Motor neuron (in vitro differentiated cells): ENCODE measurements at regions not wholly inside any gene's neighbourhood (a gene's known extent, or its start where the extent isn't known, plus 50 kb on each side); places are given as distances from the start of the nearest gene placed in this dataset.

ENCODE experiments used
- ATAC-seq, 8 experiments: fragments of 200-7000 bp; cut with Tn5 transposase; replicated peaks in 6 of 8; 2 replicates each; pipeline ENCODE4 v1.8.0; 2021; ENCODE audit warnings: mild to moderate bottlenecking in 8 of 8, moderate library complexity in 8 of 8
- H3K27ac ChIP-seq, 2 donors: fragments of 250-450 bp; sonication (Bioruptor Pico); 2 replicates each; pipeline ENCODE4 v1.9.0; 2021; ENCODE audit warnings: antibody characterized with exemption in 2 of 2, mild to moderate bottlenecking in 2 of 2, moderate library complexity in 1 of 2
- H3K4me1 ChIP-seq, 2 donors: fragments of 250-450 bp; sonication (Bioruptor Pico); replicated peaks in 1 of 2; 2 replicates each; pipeline ENCODE4 v1.6.1; 2021; ENCODE audit warnings: antibody characterized with exemption in 2 of 2, mild to moderate bottlenecking in 2 of 2, moderate library complexity in 1 of 2
- H3K4me3 ChIP-seq, 5 donors: fragments of 250-450 bp; sonication (Bioruptor Pico); 2 replicates each; pipeline ENCODE4 v1.9.0; 2021; ENCODE audit warnings: antibody characterized with exemption in 5 of 5, mild to moderate bottlenecking in 5 of 5, moderate library complexity in 4 of 5
- WGBS, 10 experiments: fragments of 450-650 bp; shearing (Covaris generic); methylation state at CpG; one replicate each; pipeline ENCODE4 v1.0.0; 2022; 5-methylcytosine and 5-hydroxymethylcytosine counted together
- in situ Hi-C, 9 experiments: fragments of 400-800 bp; cut with MboI; loops; one replicate each; pipeline ENCODE4 v1.15.0; 2021; ENCODE audit warnings: low sequenced_read_pairs in 9 of 9, low pct_unique_long_range_greater_than_20kb in 2 of 9; ENCODE audit not compliant: unreplicated experiment in 9 of 9

DNA sequence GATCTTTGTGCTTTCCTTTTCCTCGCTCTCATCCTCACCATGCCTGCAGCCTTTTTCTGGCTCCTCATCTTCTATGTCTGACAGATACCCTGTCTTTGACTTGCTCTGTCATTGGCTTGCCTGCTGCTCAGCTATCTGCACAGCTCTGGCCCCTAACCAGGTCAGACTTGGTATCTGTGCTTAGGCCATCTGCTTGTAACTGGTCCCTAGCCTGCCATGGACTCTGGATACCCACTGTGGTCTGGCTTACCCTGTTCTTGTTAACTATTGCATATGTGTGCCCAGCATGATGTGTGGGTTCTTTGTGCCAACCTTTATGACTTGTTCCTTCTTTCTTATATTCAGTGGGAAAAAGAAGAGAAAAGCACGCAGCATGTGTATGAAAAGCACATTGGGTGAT is 109.7 kb upstream of the ROPN1 start:
- WGBS, 10 experiments = 71 to 100% (median 96%) methylated on average over 1 to 2 of the region's 2 CpGs; no CpG with 5 or more reads in 2 of the 10 experiments
- H3K27ac ChIP-seq = no peak overlapping the region

GRCh38 chr3:124107104-124107890 is 115.4 kb upstream of the ROPN1 start:
- Histone ChIP-seq H3K4me1 (no peaks in the 10 kb centered on the region), H3K27ac (no peak overlapping the region), H3K4me3 (no peak overlapping the region)
- 0 to 100% (median 73%) methylated on average over 1 to 4 of the region's 4 CpGs; no CpG with 5 or more reads in 2 of the 10 experiments for WGBS, 10 experiments
- in situ Hi-C loops = no loop called here
- ATAC-seq = peak in 6 of 8 experiments; percentile 22 to 75 (median 52)

More for the DNA sequence above, 109.7 kb upstream of the ROPN1 start:
- H3K4me3 ChIP-seq = no peak overlapping the region
- no peak for ATAC-seq
- H3K4me1 ChIP-seq = peaks cover 9 to 13% of the 10 kb centered on the region in 2 donors
- in situ Hi-C loops = no loop called here

GRCh38 chr3:124108446-124108845 is 116.5 kb upstream of the ROPN1 start:
- in situ Hi-C loops = no loop called here
- 64 to 100% (median 100%) methylated on average over 1 of the region's 1 CpG; no CpG with 5 or more reads in 6 of the 10 experiments for WGBS, 10 experiments
- Histone ChIP-seq H3K4me3 (no peak overlapping the region), H3K27ac (no peak overlapping the region), H3K4me1 (no peaks in the 10 kb centered on the region)
- ATAC-seq = no peak

DNA sequence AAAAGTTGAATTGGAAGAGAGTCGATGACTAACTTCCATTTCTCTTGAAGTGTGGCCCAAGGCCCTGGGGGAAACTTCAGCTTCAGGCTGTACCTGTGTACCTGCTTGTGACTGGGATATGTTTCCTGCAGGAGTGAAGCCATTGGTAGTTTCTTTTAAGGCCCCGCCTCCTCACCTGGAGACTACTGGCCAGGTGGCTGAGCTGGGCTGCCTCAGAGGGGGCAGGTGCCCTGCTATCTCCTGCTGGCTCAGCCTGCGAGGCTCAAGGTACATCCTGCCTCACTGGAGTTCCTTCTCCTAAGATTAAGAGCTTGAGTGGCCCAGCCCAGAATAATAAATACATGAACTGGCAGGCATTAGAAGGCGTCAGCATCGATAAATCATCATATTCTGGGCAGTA is 121.6 kb upstream of the ROPN1 start:
- H3K4me3 ChIP-seq = no peak overlapping the region
- WGBS, 10 experiments = 76 to 100% (median 96%) methylated on average over 1 to 5 of the region's 5 CpGs; no CpG with 5 or more reads in 3 of the 10 experiments
- no peak for ATAC-seq
- in situ Hi-C loops = no loop called here
- H3K4me1 ChIP-seq = peaks cover 0 to 11% of the 10 kb centered on the region in 2 donors
- no peak overlapping the region for H3K27ac ChIP-seq

DNA sequence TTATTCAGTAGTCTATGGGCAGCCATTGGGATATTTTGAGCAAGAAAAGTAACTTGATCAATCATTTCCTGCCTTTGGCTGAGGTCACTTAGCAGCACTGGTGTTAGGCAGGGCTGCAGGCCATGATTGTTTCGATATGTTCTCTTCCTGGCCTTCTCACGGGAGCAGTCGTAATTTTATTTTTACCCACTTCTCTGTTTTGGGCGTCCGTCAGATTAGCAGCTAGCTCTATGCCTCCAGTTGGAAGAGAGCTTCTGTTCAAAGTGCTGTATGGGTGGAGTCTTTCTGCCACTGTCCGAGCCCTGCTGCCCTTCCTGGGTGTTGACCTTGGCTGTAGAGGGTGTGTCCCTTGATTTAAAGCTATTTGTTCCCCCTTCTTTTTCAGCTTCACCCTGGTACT is 123.4 kb upstream of the ROPN1 start:
- peak in 2 of 8 experiments; percentile 13 to 49 for ATAC-seq
- H3K4me3 ChIP-seq = no peak overlapping the region
- peaks cover 0 to 11% of the 10 kb centered on the region in 2 donors for H3K4me1 ChIP-seq
- in situ Hi-C loops = no loop called here
- whole genome bisulfite sequencing, 10 experiments = 18 to 100% (median 93%) methylated on average over 1 to 5 of the region's 6 CpGs; no CpG with 5 or more reads in 2 of the 10 experiments
- H3K27ac ChIP-seq = no peak overlapping the region

DNA sequence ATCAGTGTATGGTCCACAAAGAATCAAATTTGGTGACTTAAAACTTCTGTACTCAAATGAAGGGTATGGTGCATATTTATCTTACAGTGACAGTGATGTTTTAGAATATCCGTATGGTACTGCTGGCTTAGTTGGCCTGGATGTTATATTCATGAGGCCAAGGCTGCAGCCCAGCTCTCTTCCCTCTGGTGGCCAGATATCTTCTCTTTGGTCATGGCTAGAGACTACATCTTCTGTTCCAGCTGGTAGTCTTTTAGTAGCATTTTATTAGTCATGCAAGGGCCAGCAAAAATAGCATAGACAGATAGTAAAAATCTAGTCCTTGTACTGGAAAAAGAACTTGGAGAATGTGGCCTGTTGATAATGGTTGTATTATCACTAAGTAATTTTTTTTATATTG is 124.0 kb upstream of the ROPN1 start:
- Histone ChIP-seq H3K4me1 (peaks cover 0 to 11% of the 10 kb centered on the region in 2 donors), H3K4me3 (no peak overlapping the region), H3K27ac (no peak overlapping the region)
- 0 to 100% (median 88%) methylated on average over 1 of the region's 1 CpG; no CpG with 5 or more reads in 5 of the 10 experiments for WGBS, 10 experiments
- ATAC-seq = peak in 2 of 8 experiments; percentile 18 to 28
- in situ Hi-C loops = no loop called here

DNA sequence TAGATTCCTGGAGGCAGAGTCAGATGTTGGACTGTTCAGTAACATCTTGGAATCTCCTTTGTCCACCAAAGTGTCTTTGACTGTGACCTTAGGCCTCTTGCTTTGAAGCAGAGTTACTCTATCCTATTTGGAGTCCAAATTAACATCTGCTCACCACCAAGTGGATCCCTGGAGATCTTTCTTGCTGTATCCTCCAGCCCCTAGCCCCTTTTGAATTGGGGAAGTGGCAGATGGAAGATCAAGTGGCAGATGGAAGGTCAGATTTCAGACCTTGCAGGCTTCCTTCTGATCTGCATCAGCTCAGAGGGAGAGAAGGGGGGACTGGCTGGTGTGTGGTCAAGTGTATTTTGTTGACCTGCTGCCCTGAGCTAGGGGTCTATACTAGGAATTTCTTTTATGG is 125.0 kb upstream of the ROPN1 start:
- no peak for ATAC-seq
- Histone ChIP-seq H3K27ac (no peak overlapping the region), H3K4me3 (no peak overlapping the region), H3K4me1 (peaks cover 0 to 11% of the 10 kb centered on the region in 2 donors)
- in situ Hi-C loops = no loop called here

- in situ Hi-C loops = no loop called here
These were observed 125.6 kb upstream of the ROPN1 start for GRCh38 chr3:124117486-124117885.

DNA sequence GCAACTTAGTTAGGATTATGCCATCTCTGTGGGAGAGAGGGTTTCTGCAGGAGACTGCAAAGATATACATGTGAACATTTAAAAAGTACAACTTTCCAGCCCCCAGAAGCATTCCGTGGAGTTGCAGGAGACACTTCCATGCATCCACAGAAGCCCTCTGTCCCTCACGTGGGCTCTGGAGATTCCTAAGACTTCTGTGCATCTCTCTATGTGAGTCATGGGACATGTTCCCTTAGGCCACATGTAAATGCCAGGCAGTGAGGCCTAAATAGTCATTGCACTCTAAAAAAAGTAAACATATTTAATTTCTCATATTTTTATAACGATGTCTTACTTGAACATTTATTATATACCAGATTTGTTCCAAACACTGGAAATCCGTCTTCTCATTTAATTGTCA is 126.5 kb upstream of the ROPN1 start:
- Histone ChIP-seq H3K4me1 (peaks cover 0 to 11% of the 10 kb centered on the region in 2 donors), H3K4me3 (no peak overlapping the region), H3K27ac (no peak overlapping the region)
- WGBS, 10 experiments = 0 to 100% (median 93%) methylated on average over 1 to 4 of the region's 4 CpGs; no CpG with 5 or more reads in 1 of the 10 experiments
- in situ Hi-C loops = no loop called here
- peak in 3 of 8 experiments; percentile 34 to 83 (median 55) for ATAC-seq

More at GRCh38 chr3:124117486-124117885, 125.6 kb upstream of the ROPN1 start:
- peak in 2 of 8 experiments; percentile 15 to 54 for ATAC-seq
- H3K27ac ChIP-seq = no peak overlapping the region
- H3K4me3 ChIP-seq = no peak overlapping the region
- WGBS, 10 experiments = 0 to 100% (median 90%) methylated on average over 1 to 3 of the region's 3 CpGs; no CpG with 5 or more reads in 3 of the 10 experiments
- peaks cover 0 to 11% of the 10 kb centered on the region in 2 donors for H3K4me1 ChIP-seq

DNA sequence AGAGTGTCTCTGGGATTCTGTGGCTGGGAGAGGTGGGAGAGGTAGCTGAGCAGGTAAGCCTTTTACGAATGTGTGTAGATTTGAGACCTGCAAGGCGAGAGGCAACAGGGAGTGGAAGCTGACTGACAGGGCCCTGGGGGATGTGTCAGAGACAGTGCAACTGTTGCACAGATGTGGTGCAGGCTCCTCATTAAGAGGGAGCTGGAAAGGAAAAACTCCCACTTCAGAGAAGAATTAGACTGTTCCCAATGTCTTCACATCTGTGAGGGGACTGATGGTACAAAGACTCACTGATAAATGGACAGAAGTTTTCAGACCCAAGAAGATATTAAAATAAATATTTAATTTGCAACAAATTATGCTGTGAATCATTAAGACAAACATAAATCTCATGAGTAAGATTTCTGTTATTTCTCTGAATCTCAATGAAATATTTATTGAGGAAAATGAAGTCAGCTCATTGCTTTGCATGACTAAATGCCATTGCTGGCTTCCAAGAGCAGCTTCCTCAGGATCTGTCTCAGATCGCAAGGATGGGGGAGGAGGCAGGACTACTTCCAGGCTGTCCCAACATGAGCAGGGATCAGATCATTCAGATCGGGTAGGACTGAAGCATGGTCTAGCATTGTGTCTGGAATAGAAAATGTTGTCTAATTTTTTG is 127.3 kb upstream of the ROPN1 start:
- ATAC-seq = peak in 6 of 8 experiments; percentile 40 to 91 (median 70)
- Histone ChIP-seq H3K4me1 (peaks cover 0 to 11% of the 10 kb centered on the region in 2 donors), H3K27ac (no peak overlapping the region), H3K4me3 (no peak overlapping the region)
- in situ Hi-C loops = no loop called here
- WGBS, 10 experiments = 0 to 86% (median 69%) methylated on average over 1 to 3 of the region's 4 CpGs; no CpG with 5 or more reads in 4 of the 10 experiments

GRCh38 chr3:124121379-124122312 is 129.7 kb upstream of the ROPN1 start:
- WGBS, 10 experiments = 60 to 100% (median 83%) methylated on average over 1 of the region's 1 CpG; no CpG with 5 or more reads in 7 of the 10 experiments
- no peak overlapping the region for H3K4me3 ChIP-seq
- H3K27ac ChIP-seq = no peak overlapping the region
- in situ Hi-C loops = no loop called here
- ATAC-seq = no peak
- H3K4me1 ChIP-seq = peaks cover 0 to 7% of the 10 kb centered on the region in 2 donors

GRCh38 chr3:124125315-124125714 is 133.4 kb upstream of the ROPN1 start:
- WGBS, 10 experiments = 17 to 100% (median 47%) methylated on average over 1 of the region's 1 CpG; no CpG with 5 or more reads in 6 of the 10 experiments

More at GRCh38 chr3:124125315-124125714, 133.4 kb upstream of the ROPN1 start:
- peak in 4 of 8 experiments; percentile 29 to 58 (median 42) for ATAC-seq
- Histone ChIP-seq H3K4me1 (no peaks in the 10 kb centered on the region), H3K27ac (no peak overlapping the region), H3K4me3 (no peak overlapping the region)
- in situ Hi-C loops = no loop called here
